HK-2 (cell line): ENCODE measurements at regions not wholly inside any gene's neighbourhood (a gene's known extent, or its start where the extent isn't known, plus 50 kb on each side); places are given as distances from the start of the nearest gene placed in this dataset.

Experiments
- DNase-seq: peaks from one replicate; pipeline ENCODE4 v3.0.0-alpha.2; 2018; ENCODE audit not compliant: unreplicated experiment

- DNase-seq: no peak
Measured at GRCh38 chr1:58890609-58891008, 106.8 kb upstream of the JUN start.

DNA sequence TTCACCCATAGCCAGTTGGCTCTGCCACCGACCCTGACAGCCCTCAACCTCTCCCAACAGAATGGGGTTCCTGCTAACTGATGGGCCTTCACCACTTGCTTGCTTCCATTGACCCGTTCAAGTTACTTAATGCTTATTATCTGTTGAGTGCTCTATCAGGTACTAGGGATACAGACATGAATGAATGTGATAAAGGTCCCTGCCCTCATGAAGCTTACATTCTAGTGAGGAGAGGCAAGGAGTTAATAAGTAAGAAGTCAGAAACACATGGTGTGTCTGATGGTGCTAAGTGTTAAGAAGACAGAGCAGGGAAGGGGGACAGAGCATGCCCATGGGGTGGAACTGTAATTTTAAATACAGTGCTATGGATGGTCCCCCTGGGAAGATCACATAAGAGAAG, 107.5 kb upstream of the JUN start:
- no peak for DNase-seq

DNA sequence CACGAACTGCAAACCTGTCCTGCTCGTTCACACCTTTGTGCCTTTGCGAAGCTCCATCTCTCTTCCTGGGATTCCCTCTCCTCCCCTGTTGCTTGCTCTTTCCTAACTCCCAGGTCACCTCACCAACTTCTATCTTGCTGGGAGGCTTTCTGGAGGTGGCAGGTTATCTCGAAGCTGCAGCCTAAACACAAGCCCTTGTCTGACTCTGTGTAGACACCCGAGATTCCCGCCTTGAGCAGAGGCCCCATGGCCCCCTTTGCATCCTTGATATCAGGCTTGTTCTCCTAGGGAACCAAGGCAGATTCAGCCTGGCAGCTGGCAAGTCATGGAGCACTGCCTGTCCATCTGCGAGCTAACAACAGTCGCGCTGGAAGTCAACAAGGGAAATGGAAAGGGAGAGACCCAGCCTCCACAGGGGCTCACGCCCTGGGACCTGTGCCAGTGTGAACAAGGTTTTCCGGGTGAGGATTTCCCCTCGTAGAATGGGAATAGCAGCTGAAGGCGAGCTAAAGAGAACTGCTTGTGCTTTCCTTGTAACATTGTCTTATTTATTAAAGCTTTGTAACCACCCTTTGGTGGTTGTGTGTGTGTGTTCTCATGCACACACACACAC, 109.5 kb upstream of the JUN start:
- no peak for DNase-seq

DNA sequence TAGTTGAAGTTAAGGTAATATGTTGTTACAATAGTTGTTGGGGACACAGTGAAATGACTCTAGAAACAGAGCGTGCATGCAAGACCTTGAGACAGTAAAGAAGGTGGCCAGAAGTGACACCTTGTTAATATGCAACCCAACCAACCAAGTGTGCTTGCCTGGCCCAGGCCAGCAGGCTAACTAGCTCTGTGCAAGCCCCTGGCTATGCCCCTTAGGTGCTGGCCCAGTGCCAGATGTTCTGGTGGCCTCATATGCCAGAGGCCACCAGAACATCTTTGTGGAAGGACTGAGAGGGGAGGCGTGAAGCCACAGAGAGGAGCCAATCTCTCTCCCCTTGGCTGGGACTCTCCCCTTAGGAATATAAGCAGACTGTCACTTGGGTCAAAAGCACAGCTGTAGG, 111.2 kb upstream of the JUN start:
- DNase-seq: no peak

- DNase-seq: no peak
Measured at GRCh38 chr1:58895559-58896145, 111.8 kb upstream of the JUN start.

DNA sequence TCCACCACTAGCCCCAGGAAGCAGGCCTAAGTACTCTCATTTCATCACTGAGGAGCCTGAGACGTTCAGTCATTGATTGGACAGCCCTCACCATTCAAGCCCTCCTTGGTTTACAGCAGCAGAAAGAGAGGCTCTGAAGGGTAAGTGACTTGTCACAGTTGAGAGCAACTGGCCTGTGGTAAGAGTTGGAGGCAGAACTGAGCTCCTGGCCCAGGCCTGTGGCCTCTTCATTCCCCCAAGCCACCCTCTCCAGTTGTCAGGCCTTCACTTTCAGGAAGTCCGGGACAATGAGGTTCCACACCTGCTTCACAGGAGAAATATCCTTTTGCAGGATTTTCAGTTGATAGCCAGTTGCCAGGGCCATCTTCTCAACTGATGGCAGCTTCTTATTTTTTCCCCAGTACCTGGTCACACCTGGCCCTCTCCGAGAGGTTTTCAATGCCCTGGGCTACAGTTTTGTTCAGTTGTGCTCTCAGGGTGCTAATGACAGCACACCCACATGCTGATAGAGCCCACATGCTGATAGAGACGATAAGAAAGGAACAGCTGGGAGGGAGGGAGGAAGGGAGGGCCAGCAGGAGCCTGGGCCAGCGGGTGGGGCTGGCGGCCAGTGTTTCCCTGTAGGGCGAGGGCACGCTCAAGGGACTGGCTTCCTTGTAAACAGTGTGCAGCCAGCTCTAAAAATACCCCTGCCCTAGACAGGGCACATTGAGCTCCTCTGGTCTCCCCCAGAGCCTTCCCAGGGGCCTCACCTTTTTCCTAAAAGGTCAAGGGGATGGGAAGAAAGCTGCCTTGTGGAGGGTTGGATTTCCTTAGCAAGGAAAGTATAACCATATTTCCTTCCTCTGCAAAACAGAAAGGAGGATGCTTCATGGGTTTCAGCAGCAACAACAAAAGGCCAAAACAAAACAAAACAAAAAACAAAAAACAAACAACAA, 112.7 kb upstream of the JUN start:
- no peak for DNase-seq

- DNase-seq: no peak
Measured at GRCh38 chr1:58898739-58899586, 115.1 kb upstream of the JUN start.

DNA sequence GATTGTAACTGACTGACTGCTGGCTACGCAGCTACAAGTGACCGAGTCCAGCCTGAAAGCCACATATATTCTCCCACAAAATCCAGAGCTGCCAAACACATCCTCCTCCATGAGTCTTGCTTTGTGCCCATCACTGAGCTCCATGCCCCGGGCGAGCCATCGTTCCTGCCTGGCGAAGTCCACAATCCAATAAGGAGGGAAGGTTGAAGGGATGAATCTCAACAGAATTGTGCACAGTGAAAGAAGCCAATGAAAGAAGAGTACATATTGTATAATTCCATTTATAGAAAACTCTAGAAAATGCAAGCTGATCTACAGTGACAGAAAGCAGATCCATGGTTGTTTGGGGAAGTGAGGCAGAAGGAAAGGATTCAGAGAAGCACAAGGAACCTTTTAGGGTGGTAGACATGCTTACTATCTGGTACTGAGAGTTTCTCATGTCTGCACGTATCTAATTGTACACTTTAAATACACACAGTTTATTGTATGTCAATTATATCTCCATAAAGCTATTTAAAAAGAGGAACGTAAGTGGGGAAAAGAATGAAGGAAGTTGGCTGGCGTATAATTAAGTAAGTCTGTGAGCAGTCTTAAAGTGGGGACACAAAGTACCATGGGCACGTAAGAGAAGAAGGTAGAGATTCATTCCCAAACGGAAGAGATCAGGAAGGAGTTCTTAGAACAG, 115.9 kb upstream of the JUN start:
- DNase-seq: no peak

DNA sequence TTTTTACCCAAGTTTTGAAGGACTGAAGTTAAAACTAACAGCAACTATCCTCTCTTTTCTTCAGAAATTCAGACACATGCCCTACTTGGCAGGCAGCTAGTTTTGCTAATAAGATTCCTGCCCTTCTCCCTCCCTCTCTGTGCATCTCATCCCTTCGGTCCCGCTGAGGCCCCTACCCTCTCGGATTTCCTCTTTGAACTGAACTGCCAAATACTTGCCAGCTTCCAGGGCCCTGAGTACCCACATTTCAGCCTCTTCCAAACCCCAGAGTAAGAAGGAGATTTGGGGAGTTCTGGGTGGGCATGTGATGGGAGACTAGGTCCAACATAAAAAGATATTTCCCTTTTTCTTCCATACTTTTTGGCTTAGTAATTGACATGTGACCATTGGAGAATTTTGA, 116.5 kb upstream of the JUN start:
- no peak for DNase-seq

DNA sequence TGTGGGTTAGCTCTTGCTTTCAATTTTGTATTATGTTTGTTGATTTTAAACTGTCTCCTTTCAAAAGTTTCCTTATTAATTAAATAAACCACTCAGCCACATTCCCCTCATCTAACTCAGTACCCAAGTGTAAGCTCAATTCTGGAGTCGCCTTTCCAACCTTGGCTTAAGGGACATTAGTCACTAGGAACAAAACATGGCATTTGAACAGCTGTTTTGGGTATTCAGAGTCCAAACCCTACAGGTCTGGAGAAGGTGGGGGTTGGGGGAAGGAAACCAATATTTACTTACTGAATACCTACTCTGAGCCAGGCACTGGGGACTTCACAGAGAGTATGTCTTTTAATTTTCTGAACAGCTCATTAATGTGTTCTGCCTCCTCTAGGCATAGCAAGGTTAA, 117.2 kb upstream of the JUN start:
- DNase-seq: no peak

- no peak for DNase-seq
Measured at GRCh38 chr1:58902830-58903513, 119.1 kb upstream of the JUN start.

DNA sequence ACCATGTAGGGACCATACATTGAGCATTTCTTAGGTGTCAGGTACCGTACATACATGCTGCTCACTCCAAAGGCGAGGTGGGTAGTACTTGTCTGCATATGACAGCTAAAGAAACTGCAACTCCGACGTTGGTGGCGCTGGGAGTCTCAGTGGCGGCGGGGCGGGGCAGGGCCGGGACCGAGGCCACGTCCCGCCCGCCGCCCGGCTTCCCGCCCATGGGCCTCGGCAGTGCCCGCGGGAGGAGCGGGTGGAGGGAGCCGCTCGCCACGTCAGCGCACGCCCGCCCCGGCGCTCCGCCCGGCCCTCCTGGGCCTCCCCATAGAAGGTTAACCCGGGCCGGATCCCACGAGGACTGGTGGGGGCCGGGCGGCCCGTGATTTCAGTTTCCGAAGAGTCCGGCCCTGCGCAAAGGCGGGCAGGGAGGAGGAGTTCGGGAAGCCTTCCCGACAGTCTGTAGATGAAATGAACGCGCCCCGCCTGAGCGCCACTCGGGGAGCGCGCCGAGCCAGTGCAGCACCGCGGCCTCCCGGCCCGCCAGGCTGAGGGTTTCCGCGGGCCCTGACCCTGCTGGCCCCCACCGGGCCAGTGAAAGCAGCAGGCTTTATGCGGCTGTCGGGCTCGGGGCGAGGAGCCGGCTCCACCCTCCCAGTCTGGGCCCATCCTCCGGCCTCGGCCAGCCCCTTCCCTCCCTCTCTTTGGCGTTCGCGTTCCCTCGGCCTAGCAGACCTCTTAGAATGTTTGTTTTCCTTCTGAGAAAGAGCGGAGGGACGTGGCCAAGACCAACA, 119.9 kb upstream of the JUN start:
- peak; percentile 93 for DNase-seq

- no peak for DNase-seq
Measured at GRCh38 chr1:58904299-58905125, 120.7 kb upstream of the JUN start.

DNA sequence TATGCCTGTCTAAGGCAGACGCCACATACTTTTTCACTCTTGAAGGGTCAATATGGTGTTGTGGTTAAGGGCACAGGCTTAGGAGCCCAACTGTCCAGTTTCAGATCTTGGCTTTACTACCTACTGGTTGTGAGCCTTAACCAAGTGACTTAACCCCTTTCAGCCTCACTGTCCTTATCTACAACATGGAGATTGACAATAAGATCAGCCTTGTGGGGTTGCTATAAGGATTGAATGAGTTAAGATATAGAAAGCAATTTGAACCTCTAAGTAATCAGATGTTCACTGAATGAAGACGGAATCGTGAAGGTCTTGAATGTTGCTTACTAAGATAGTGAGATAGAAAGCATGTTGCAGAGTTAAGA, 121.3 kb upstream of the JUN start:
- no peak for DNase-seq

GRCh38 chr1:58905628-58906221, 121.9 kb upstream of the JUN start:
- no peak for DNase-seq

DNA sequence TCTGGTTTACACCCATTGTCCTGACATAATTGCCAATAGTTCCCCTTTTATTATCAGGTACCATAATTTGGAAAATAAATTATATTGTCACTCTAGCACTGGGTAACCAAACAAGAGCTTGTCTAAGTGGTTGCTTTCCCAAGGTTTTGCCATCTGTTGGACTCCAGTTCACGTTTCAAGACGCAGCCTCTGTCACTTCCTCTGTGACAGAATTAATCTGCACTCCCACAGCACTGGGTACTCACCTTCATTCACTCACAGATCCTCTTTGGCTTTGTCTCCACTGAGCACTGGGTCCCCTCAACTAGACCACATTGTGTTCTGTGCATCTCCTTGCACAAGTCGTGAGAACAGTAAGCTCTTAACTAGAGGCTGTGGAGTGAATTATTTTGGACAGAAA, 123.6 kb upstream of the JUN start:
- no peak for DNase-seq

- no peak for DNase-seq
Measured at GRCh38 chr1:58908561-58909560, 125.0 kb upstream of the JUN start.
